ENCODE measurements at regions not wholly inside any gene's neighbourhood (a gene's known extent, or its start where the extent isn't known, plus 50 kb on each side); places are given as distances from the start of the nearest gene placed in this dataset.
A peak's percentile ranks its signal among the peaks of the same experiment; 100 is the strongest.

DNA sequence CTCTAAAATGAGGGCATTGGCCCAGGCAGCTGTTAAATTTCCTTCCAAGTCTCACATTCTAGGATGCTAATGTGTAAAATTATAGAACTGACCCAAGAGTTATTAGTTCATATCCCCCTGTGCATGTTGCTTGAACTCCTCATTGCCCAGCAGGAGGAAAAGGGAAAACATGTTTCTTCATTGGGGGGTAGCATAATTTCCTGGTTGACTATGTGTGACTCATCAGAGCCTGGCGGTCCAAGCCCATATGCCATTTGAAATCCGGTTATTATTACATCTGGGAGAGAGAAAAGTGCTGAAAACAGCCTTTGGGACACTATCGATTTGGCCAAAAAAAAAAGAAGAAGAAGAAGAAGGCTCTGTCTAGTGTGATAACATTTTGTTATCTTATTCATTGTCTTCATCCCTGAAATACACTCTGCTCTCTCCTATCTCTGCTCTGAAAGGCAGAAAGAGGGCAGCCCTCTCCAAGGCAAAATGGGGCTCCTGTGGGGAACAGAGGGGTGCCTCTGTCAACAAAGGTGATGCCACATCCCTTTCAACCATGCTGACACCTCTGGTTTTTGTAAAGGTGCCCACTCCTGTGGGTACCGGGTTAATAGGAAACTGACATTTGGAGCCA, 114.2 kb downstream of the DAD1 start:
- Histone ChIP-seq H3K4me3 (no peak overlapping the region), H3K27ac (no peak overlapping the region)
- TF ChIP-seq, protein P1, sequence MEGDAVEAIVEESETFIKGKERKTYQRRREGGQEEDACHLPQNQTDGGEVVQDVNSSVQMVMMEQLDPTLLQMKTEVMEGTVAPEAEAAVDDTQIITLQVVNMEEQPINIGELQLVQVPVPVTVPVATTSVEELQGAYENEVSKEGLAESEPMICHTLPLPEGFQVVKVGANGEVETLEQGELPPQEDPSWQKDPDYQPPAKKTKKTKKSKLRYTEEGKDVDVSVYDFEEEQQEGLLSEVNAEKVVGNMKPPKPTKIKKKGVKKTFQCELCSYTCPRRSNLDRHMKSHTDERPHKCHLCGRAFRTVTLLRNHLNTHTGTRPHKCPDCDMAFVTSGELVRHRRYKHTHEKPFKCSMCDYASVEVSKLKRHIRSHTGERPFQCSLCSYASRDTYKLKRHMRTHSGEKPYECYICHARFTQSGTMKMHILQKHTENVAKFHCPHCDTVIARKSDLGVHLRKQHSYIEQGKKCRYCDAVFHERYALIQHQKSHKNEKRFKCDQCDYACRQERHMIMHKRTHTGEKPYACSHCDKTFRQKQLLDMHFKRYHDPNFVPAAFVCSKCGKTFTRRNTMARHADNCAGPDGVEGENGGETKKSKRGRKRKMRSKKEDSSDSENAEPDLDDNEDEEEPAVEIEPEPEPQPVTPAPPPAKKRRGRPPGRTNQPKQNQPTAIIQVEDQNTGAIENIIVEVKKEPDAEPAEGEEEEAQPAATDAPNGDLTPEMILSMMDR (IDR thresholded peaks at IDR 0.05): no peak
- DNase-seq (ENCODE audit: low spot score): no peak

DNA sequence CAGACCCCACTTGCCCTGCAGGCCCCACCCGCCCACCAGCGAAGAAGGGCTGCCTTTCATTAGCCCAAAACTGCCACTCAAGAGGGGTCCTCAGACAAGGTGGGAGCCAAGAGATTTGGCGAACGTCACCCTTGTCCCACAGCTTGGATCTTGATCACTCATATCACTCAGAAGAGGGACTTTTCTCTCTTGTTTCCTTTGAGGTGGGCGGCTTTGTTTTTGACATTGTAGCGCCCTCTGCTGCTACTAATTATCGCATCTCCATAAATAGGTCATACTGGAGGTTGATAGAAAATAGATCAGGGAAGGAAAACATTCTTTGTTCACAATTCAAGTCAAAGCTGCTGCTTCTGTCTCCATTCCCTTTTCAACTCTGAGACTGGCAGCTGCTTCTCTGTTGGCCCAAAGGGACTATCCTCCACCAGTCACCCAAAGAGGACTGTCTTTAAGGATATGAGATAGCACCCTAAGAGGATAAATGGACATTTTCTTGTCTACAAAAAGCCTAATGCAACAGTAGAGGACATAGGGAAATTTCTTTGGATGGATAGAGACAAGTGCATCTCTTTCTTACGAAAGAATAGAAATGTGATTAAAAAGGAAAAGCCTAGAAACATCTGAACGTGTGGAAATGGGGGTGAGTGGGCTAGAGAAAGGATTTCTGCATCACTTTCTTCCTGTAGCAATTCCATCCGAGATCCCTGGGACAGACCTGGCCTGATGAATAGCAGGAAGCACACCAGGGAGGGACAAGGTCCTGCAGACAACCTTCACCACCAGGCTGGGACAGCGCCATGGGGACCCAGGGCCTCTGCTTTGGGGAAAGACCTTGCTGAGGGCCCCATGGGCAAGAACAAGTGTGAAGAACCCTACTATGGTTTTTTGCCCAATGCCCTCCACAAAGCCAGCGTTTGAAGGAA, 115.8 kb downstream of the DAD1 start:
- no peak overlapping the region for H3K4me3 ChIP-seq
- no peak for DNase-seq (ENCODE audit: low spot score)
- H3K27ac ChIP-seq: no peak overlapping the region
- TF ChIP-seq, protein P1 (IDR thresholded peaks at IDR 0.05): peak; percentile 14

GRCh38 chr14:22472466-22472865, 116.6 kb downstream of the DAD1 start:
- TF ChIP-seq, protein P1 (IDR thresholded peaks at IDR 0.05): no peak
- DNase-seq (ENCODE audit: low spot score): no peak
- H3K27ac ChIP-seq: no peak overlapping the region
- H3K4me3 ChIP-seq: no peak overlapping the region

DNA sequence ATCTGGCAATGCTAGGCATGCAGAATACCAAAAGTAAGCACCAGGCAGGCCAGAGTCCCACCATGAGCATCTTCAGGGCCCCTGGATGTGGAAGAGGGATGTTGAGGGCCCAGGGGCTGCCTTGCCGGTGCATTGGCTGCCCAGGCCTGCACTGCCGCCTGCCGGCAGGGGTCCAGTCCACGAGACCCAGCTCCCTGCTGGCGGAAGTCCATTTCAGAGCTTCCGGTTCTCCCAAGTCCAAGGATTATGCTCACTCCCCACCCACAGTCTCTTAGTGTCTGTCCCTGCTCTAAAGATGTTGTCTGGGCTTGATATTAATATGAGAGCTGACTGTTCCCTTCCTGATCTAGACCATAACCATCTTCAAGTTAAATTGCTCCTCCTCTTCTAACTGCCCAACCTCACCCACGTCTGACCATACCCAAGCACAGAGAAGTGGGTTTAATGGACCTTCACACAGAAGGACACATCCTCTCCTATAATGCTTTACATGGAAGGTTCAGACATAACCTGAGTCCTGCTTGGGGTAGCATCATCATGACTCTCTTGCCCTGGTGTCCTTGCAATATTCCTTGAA, 117.4 kb downstream of the DAD1 start:
- no peak for DNase-seq (ENCODE audit: low spot score)
- TF ChIP-seq, protein P1 (IDR thresholded peaks at IDR 0.05): peak; percentile 37
- no peak overlapping the region for H3K4me3 ChIP-seq
- H3K27ac ChIP-seq: no peak overlapping the region

DNA sequence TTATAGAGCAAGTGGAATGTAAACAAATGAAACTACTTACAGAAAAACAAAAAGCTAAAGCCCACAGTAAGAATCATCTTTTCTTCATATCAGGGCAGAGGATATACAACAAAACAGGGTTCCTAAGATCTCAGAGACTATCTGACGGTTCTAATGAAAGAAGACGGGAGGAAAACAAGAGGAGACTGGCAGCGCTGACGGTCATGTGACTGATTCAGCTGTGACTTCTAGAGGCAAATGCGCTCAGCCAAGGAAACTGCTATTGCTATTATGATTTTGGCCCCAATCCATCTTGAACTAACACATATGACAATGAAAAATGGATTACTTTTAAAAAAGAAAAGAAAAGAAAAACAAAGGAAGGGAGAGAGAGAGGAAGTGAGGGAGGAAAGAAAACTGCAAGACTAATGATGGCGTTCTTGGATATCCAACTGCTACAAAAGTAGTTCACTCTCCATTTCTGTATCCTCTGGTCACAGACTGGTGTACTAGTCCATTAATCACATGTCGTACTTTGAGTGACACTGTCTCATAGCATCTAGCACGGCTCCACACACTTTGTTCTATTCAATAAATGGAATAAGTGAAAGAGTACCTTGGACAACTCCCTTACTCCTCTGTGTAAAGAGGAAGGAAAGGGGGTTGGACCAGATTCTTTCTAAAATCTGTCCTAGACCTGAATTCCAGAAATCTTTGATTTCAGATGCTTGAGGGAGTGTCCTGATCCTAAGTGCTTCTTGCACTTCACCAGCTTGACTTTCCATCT, 119.3 kb downstream of the DAD1 start:
- no peak for DNase-seq (ENCODE audit: low spot score)
- no peak overlapping the region for H3K4me3 ChIP-seq

DNA sequence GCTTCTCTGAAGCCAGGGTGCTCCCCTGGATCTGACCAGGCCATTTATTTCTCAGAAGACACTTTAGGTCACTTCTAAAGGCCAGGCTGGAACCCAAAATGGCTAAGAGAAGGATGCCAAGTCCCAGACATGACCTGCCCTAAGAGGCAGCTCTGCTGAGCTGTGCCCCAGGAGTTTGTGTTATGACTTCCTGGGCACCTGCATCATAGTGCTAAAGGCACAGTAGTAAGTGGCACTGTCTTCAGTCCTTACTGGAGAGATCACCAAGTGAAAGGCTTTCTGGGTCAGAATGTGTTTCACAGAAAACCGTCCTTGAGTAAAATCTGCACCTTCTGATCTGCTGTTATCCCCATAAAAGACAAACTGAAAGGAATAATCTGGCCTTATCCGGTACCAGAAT, 120.2 kb downstream of the DAD1 start:
- no peak overlapping the region for H3K4me3 ChIP-seq
- no peak for DNase-seq (ENCODE audit: low spot score)
- TF ChIP-seq, protein P1 (IDR thresholded peaks at IDR 0.05): no peak
- H3K27ac ChIP-seq: no peak overlapping the region

More for the DNA sequence above, 119.3 kb downstream of the DAD1 start:
- H3K27ac ChIP-seq: no peak overlapping the region
- TF ChIP-seq, protein P1 (IDR thresholded peaks at IDR 0.05): no peak
